Lower leg skin (tissue), 4 donors: ENCODE measurements at regions not wholly inside any gene's neighbourhood (a gene's known extent, or its start where the extent isn't known, plus 50 kb on each side); places are given as distances from the start of the nearest gene placed in this dataset.
"Not testable (repeated sequence)": the region's sequence is repeated elsewhere in the genome, so short reads cannot be mapped to it uniquely, and the experiment has no call there.

Experiments
- DNase-seq, 2 donors: peaks; one replicate each; pipeline ENCODE4 v3.0.0-alpha.2; 2019; ENCODE audit warnings: low spot score in 2 of 2
- H3K4me3 ChIP-seq: fragments of 200-600 bp; sonication (generic); 2 replicates; pipeline ENCODE4 v1.5.1; 2017; ENCODE audit warnings: mild to moderate bottlenecking, low read depth; ENCODE audit not compliant: poor library complexity, severe bottlenecking
- POLR2A ChIP-seq, 2 donors: fragments of 450-650 bp; IDR thresholded peaks; one replicate each; pipeline ENCODE4 v1.6.1; 2016 to 2017; ENCODE audit warnings: antibody characterized with exemption in 2 of 2, mild to moderate bottlenecking in 1 of 2, moderate library complexity in 1 of 2
- WGBS, 2 donors: methylation state at CpG; one replicate each; pipeline ENCODE4 v1.1.5; 2018; 5-methylcytosine and 5-hydroxymethylcytosine counted together
- intact Hi-C: fragments of 100-400 bp; cut with DNase I; formaldehyde crosslinking; loops from one replicate; pipeline ENCODE4 v1.15.0; 2023; ENCODE audit warnings: low total_unique reads
- TF ChIP-seq, protein P1 (sequence below), 3 donors: fragments of 450-650 bp; IDR thresholded peaks; one replicate each; pipeline ENCODE4 v1.5.1; 2016; ENCODE audit warnings: antibody characterized with exemption in 3 of 3, mild to moderate bottlenecking in 3 of 3, moderate library complexity in 2 of 3

GRCh38 chr4:45423896-45424295 is 697.5 kb upstream of the GNPDA2 start:
- 54 to 67% methylated on average over 3 of the region's 3 CpGs for WGBS, 2 donors
- TF ChIP-seq POLR2A (IDR thresholded peaks at IDR 0.05): no peak
- TF ChIP-seq, protein P1, sequence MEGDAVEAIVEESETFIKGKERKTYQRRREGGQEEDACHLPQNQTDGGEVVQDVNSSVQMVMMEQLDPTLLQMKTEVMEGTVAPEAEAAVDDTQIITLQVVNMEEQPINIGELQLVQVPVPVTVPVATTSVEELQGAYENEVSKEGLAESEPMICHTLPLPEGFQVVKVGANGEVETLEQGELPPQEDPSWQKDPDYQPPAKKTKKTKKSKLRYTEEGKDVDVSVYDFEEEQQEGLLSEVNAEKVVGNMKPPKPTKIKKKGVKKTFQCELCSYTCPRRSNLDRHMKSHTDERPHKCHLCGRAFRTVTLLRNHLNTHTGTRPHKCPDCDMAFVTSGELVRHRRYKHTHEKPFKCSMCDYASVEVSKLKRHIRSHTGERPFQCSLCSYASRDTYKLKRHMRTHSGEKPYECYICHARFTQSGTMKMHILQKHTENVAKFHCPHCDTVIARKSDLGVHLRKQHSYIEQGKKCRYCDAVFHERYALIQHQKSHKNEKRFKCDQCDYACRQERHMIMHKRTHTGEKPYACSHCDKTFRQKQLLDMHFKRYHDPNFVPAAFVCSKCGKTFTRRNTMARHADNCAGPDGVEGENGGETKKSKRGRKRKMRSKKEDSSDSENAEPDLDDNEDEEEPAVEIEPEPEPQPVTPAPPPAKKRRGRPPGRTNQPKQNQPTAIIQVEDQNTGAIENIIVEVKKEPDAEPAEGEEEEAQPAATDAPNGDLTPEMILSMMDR (IDR thresholded peaks at IDR 0.05): no peak
- DNase-seq: no peak
- no peak overlapping the region for H3K4me3 ChIP-seq
- intact Hi-C loops: no loop called here

DNA sequence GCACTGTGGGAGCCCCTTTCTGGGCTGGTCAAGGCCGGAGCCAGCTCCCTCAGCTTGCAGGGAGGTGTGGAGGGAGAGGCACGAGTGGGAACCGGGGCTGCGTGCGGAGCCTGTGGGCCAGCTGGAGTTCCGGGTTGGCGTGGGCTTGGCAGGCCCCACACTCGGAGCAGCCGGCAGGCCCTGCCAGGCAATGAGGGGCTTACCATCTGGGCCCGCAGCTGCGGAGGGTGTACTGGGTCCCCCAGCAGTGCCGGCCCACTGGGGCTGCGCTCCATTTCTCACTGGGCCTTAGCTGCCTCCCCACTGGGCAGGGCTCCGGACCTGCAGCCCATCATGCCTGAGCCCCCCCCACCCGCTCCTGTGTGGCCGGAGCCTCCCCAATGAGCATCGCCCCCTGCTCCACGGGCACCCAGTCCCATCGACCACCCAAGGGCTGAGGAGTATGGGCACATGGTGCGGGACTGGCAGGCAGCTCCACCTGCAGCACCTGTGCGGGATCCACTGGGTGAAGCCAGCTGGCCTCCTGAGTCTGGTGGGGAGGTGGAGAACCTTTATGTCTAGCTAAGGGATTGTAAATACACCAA is 693.8 kb upstream of the GNPDA2 start:
- H3K4me3 ChIP-seq, intact Hi-C loops, DNase-seq: not testable (repeated sequence)
- 91 to 92% methylated on average over 4 to 9 of the region's 21 CpGs for WGBS, 2 donors

GRCh38 chr4:45410701-45411210 is 684.4 kb upstream of the GNPDA2 start:
- no peak for TF ChIP-seq POLR2A (IDR thresholded peaks at IDR 0.05)
- TF ChIP-seq, protein P1 (IDR thresholded peaks at IDR 0.05): no peak
- intact Hi-C loops: no loop called here
- no peak overlapping the region for H3K4me3 ChIP-seq
- no peak for DNase-seq
- 26 to 40% methylated on average over 5 of the region's 5 CpGs for WGBS, 2 donors

DNA sequence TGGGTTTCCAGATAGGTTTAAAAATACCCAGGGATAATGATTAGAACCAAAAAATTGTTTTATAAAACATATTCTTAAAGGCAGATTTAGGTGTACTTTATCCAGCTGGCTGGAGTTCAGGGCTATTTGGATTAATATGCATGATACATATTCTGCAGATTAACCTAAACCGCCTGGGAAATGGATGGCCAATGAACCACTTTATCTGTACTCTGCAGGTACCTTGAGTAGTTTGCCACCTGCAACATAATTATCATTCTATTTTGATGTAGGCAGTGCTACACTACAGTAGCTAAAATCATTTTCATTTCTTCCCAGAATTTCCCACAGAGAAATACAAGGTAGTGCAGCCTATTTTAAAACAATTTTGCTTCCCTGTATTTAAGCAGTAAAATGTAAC is 683.2 kb upstream of the GNPDA2 start:
- 50 to 56% methylated on average over 1 of the region's 1 CpG for WGBS, 2 donors
- DNase-seq: no peak
- H3K4me3 ChIP-seq: no peak overlapping the region
- intact Hi-C loops: no loop called here
- TF ChIP-seq, protein P1 (IDR thresholded peaks at IDR 0.05): no peak
- TF ChIP-seq POLR2A (IDR thresholded peaks at IDR 0.05): no peak

- intact Hi-C loops: no loop called here
- H3K4me3 ChIP-seq: no peak overlapping the region
- 45 to 50% methylated on average over 2 of the region's 2 CpGs for WGBS, 2 donors
- TF ChIP-seq, protein P1 (IDR thresholded peaks at IDR 0.05): no peak
- no peak for TF ChIP-seq POLR2A (IDR thresholded peaks at IDR 0.05)
- DNase-seq: no peak
These were observed 682.6 kb upstream of the GNPDA2 start for GRCh38 chr4:45408996-45409395.

DNA sequence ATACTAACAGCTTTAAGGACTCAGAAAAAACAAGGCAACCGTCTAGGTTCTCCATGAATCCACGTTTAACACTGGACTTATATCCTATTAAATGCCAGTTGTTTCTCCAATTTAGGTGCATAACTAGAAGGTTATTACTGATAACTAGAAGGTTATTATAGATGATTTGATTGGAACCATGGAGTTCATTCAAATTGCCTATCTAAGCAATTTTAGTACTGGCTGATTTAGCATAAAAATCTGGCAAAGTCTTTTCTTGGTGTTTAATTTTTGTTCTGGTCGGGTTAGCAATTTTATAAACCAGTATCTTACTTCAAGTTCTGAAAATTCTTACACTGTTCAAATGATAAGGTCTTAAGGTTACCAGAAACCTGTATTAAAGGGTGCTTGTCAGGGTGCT is 672.8 kb upstream of the GNPDA2 start:
- no peak for DNase-seq
- no peak overlapping the region for H3K4me3 ChIP-seq
- TF ChIP-seq, protein P1 (IDR thresholded peaks at IDR 0.05): no peak
- TF ChIP-seq POLR2A (IDR thresholded peaks at IDR 0.05): no peak
- WGBS, 2 donors: 45 to 69% methylated on average over 3 of the region's 3 CpGs
- intact Hi-C loops: no loop called here
